ENCODE measurements at regions not wholly inside any gene's neighbourhood (a gene's known extent, or its start where the extent isn't known, plus 50 kb on each side); places are given as distances from the start of the nearest gene placed in this dataset.
"Not testable (repeated sequence)": the region's sequence is repeated elsewhere in the genome, so short reads cannot be mapped to it uniquely, and the experiment has no call there.

DNA sequence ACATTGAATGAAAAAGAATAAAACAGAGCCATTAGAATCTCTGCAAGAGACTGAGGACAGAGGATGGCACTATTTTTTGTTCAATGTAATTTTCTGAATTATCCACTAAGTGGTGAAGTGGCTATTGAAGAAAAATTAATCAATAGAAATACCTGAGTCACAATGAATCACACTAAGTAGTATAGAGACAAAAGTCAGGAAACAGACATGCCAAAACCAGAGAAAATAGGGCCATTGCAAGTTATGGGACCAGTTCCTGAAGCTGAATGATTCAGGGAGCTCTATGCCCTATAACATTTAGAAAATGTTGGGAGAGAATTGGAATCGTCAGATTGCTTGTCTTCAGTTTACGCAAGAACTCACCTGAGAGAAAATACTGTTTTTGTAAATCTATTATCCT lies 1103.2 kb upstream of the ALCAM start:
- H3K79me1 ChIP-seq (ENCODE audit: low read depth, low read length): no peaks in the 10 kb centered on the region
- no peak overlapping the region for H2AFZ ChIP-seq (ENCODE audit: low read length)
- no peak overlapping the region for H2BK15ac ChIP-seq (ENCODE audit: low read length)
- H3K4ac ChIP-seq (ENCODE audit: low read length): no peak overlapping the region
- no peak overlapping the region for H3K18ac ChIP-seq (ENCODE audit: low read length)
- no peak overlapping the region for H4K8ac ChIP-seq (ENCODE audit: low read depth, low read length)
- H3K14ac ChIP-seq (ENCODE audit: low read length): no peak overlapping the region
- no CpG with 5 or more reads among the region's 2 CpGs for WGBS, 2 donors (ENCODE audit: extremely low coverage in 2 of 2, insufficient read length in 2 of 2, insufficient replicate concordance in 1 of 2)
- no peak overlapping the region for H2BK12ac ChIP-seq (ENCODE audit: low read length)
- no peak overlapping the region for H3K27ac ChIP-seq (replicated peaks; ENCODE audit: low read length)
- no peaks in the 10 kb centered on the region for H3K36me3 ChIP-seq (replicated peaks in 1 of 2; ENCODE audit: control insufficient read depth in 2 of 2, insufficient read depth in 2 of 2, low read length in 2 of 2)
- no peak overlapping the region for H2BK120ac ChIP-seq (ENCODE audit: low read depth, low read length)
- no peak overlapping the region for H3K9ac ChIP-seq (ENCODE audit: low read depth, low read length, poor library complexity)
- no peak overlapping the region for H2AK5ac ChIP-seq (ENCODE audit: low read depth, low read length)
- H3K23ac ChIP-seq (ENCODE audit: low read depth, low read length, poor library complexity): no peak overlapping the region
- no peak overlapping the region for H4K91ac ChIP-seq (ENCODE audit: low read depth, low read length, poor library complexity)
- H2BK5ac ChIP-seq (ENCODE audit: low read length): no peak overlapping the region
- H3K9me3 ChIP-seq (replicated peaks in 1 of 2; ENCODE audit: control insufficient read depth in 2 of 2, insufficient read depth in 1 of 2, low read depth in 1 of 2, low read length in 2 of 2): no peaks in the 10 kb centered on the region
- no peaks in the 10 kb centered on the region for H3K27me3 ChIP-seq (ENCODE audit: control insufficient read depth in 3 of 3, insufficient read depth in 3 of 3, low read depth in 1 of 3, low read length in 3 of 3)
- H3K4me3 ChIP-seq (ENCODE audit: low read length in 2 of 2): no peak overlapping the region
- H3K4me1 ChIP-seq (ENCODE audit: control insufficient read depth in 2 of 2, insufficient read depth in 1 of 2, low read depth in 1 of 2, low read length in 2 of 2): no peaks in the 10 kb centered on the region
- DNase-seq (ENCODE audit: low spot score): no peak
- H3K4me2 ChIP-seq (ENCODE audit: insufficient read depth, low read length, poor library complexity, severe bottlenecking): no peak overlapping the region

DNA sequence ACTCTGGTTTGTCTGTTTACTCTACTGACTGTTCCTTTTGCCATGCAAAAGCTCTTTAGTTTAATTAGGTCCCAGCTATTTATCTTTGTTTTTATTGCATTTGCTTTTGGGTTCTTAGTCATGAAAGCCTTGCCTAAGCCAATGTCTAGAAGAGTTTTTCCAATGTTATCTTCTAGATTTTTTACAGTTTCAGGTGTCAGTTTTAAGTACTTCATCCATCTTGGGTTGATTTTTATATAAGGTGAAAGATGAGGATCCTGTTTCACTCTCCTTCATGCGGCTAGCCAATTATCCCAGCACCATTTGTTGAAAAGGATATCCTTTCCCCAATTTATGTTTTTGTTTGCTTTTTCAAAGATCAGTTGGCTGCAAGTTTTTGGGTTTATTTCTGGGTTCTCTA lies 1100.5 kb upstream of the ALCAM start:
- H3K27ac ChIP-seq (replicated peaks; ENCODE audit: low read length); H4K8ac ChIP-seq (ENCODE audit: low read depth, low read length); H3K9ac ChIP-seq (ENCODE audit: low read depth, low read length, poor library complexity); H3K4me1 ChIP-seq (ENCODE audit: control insufficient read depth in 2 of 2, insufficient read depth in 1 of 2, low read depth in 1 of 2, low read length in 2 of 2); H3K36me3 ChIP-seq (replicated peaks in 1 of 2; ENCODE audit: control insufficient read depth in 2 of 2, insufficient read depth in 2 of 2, low read length in 2 of 2); H2BK120ac ChIP-seq (ENCODE audit: low read depth, low read length); H3K27me3 ChIP-seq (ENCODE audit: control insufficient read depth in 3 of 3, insufficient read depth in 3 of 3, low read depth in 1 of 3, low read length in 3 of 3); H4K91ac ChIP-seq (ENCODE audit: low read depth, low read length, poor library complexity); H3K23ac ChIP-seq (ENCODE audit: low read depth, low read length, poor library complexity); H3K4me2 ChIP-seq (ENCODE audit: insufficient read depth, low read length, poor library complexity, severe bottlenecking); H3K14ac ChIP-seq (ENCODE audit: low read length); H3K9me3 ChIP-seq (replicated peaks in 1 of 2; ENCODE audit: control insufficient read depth in 2 of 2, insufficient read depth in 1 of 2, low read depth in 1 of 2, low read length in 2 of 2); H2BK5ac ChIP-seq (ENCODE audit: low read length); H2BK12ac ChIP-seq (ENCODE audit: low read length); H2AK5ac ChIP-seq (ENCODE audit: low read depth, low read length); H2AFZ ChIP-seq (ENCODE audit: low read length); H3K18ac ChIP-seq (ENCODE audit: low read length); H2BK15ac ChIP-seq (ENCODE audit: low read length); DNase-seq (ENCODE audit: low spot score); H3K4me3 ChIP-seq (ENCODE audit: low read length in 2 of 2); H3K79me1 ChIP-seq (ENCODE audit: low read depth, low read length); H3K4ac ChIP-seq (ENCODE audit: low read length): not testable (repeated sequence)
- WGBS, 2 donors (ENCODE audit: extremely low coverage in 2 of 2, insufficient read length in 2 of 2, insufficient replicate concordance in 1 of 2): no CpG with 5 or more reads among the region's 1 CpG

DNA sequence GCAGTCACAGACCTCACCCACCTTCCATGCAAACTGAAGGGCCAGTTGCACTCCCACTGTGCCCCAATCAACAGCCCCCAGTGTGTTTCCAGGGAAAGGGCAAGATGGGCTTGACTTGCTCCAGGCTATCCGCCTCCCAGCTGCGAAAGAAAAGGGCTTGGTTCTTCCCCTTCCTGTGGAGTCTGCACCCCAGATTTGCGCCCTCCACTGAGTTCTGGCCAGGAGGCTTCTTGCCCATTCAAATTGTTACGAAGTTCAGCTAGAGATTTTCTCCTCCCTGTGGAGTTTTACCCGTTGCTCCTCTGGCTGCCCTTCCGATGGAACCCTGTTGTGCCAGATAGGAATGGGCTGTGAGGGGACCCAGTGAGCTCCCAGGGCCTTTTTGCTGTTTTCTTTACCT lies 1096.9 kb upstream of the ALCAM start:
- H3K9me3 ChIP-seq (replicated peaks in 1 of 2; ENCODE audit: control insufficient read depth in 2 of 2, insufficient read depth in 1 of 2, low read depth in 1 of 2, low read length in 2 of 2): no peaks in the 10 kb centered on the region
- no peak overlapping the region for H4K91ac ChIP-seq (ENCODE audit: low read depth, low read length, poor library complexity)
- H2AFZ ChIP-seq (ENCODE audit: low read length): no peak overlapping the region
- H3K9ac ChIP-seq (ENCODE audit: low read depth, low read length, poor library complexity): no peak overlapping the region
- no CpG with 5 or more reads among the region's 6 CpGs for WGBS, 2 donors (ENCODE audit: extremely low coverage in 2 of 2, insufficient read length in 2 of 2, insufficient replicate concordance in 1 of 2)
- no peak overlapping the region for H4K8ac ChIP-seq (ENCODE audit: low read depth, low read length)
- H3K23ac ChIP-seq (ENCODE audit: low read depth, low read length, poor library complexity): no peak overlapping the region
- H2BK120ac ChIP-seq (ENCODE audit: low read depth, low read length): no peak overlapping the region
- H2BK15ac ChIP-seq (ENCODE audit: low read length): no peak overlapping the region
- no peak for DNase-seq (ENCODE audit: low spot score)
- H3K4me2 ChIP-seq (ENCODE audit: insufficient read depth, low read length, poor library complexity, severe bottlenecking): no peak overlapping the region
- no peak overlapping the region for H2BK12ac ChIP-seq (ENCODE audit: low read length)
- H3K4me3 ChIP-seq (ENCODE audit: low read length in 2 of 2): no peak overlapping the region
- H3K79me1 ChIP-seq (ENCODE audit: low read depth, low read length): no peaks in the 10 kb centered on the region
- H2AK5ac ChIP-seq (ENCODE audit: low read depth, low read length): no peak overlapping the region
- no peaks in the 10 kb centered on the region for H3K36me3 ChIP-seq (replicated peaks in 1 of 2; ENCODE audit: control insufficient read depth in 2 of 2, insufficient read depth in 2 of 2, low read length in 2 of 2)
- no peaks in the 10 kb centered on the region for H3K27me3 ChIP-seq (ENCODE audit: control insufficient read depth in 3 of 3, insufficient read depth in 3 of 3, low read depth in 1 of 3, low read length in 3 of 3)
- no peaks in the 10 kb centered on the region for H3K4me1 ChIP-seq (ENCODE audit: control insufficient read depth in 2 of 2, insufficient read depth in 1 of 2, low read depth in 1 of 2, low read length in 2 of 2)
- no peak overlapping the region for H3K27ac ChIP-seq (replicated peaks; ENCODE audit: low read length)
- H3K18ac ChIP-seq (ENCODE audit: low read length): no peak overlapping the region
- no peak overlapping the region for H3K4ac ChIP-seq (ENCODE audit: low read length)
- H3K14ac ChIP-seq (ENCODE audit: low read length): no peak overlapping the region
- no peak overlapping the region for H2BK5ac ChIP-seq (ENCODE audit: low read length)

DNA sequence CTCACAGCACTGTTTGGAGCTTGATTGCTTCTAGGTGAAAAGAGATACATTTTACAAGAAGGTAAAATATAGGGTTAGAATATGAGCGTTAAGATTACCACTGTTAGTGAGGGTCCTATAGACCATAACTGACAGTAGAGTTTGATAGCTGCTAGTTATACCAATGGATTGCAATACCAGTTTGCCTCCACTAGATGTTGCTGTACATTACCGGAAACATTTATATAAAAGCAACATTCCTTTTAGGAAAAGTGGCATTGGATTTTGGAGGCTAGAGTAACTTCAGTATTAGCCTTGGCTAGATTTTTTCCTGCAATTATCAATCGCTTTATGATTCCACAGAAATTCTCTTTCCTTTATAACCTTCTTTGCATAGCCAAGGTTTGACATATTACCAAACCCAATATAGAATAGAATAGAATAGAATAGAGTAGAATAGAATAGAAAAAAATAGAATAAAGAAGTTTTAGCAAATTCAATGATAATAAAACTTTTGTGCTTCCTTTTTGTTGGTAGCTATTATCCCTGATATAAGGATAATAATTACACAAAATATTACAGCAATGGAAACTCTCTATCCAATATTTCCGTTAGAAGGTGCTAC lies 1093.6 kb upstream of the ALCAM start:
- WGBS, 2 donors (ENCODE audit: extremely low coverage in 2 of 2, insufficient read length in 2 of 2, insufficient replicate concordance in 1 of 2): no CpG with 5 or more reads among the region's 4 CpGs
- no peak overlapping the region for H4K8ac ChIP-seq (ENCODE audit: low read depth, low read length)

More for the DNA sequence above, 1093.6 kb upstream of the ALCAM start:
- Histone ChIP-seq H3K14ac (ENCODE audit: low read length) (no peak overlapping the region), H3K23ac (ENCODE audit: low read depth, low read length, poor library complexity) (no peak overlapping the region), H2BK120ac (ENCODE audit: low read depth, low read length) (no peak overlapping the region), H3K4me1 (ENCODE audit: control insufficient read depth in 2 of 2, insufficient read depth in 1 of 2, low read depth in 1 of 2, low read length in 2 of 2) (no peaks in the 10 kb centered on the region), H3K4ac (ENCODE audit: low read length) (no peak overlapping the region), H3K27me3 (ENCODE audit: control insufficient read depth in 3 of 3, insufficient read depth in 3 of 3, low read depth in 1 of 3, low read length in 3 of 3) (no peaks in the 10 kb centered on the region), H4K91ac (ENCODE audit: low read depth, low read length, poor library complexity) (no peak overlapping the region), H3K4me2 (ENCODE audit: insufficient read depth, low read length, poor library complexity, severe bottlenecking) (no peak overlapping the region), H3K79me1 (ENCODE audit: low read depth, low read length) (no peaks in the 10 kb centered on the region), H2BK12ac (ENCODE audit: low read length) (no peak overlapping the region), H2AFZ (ENCODE audit: low read length) (no peak overlapping the region), H3K18ac (ENCODE audit: low read length) (no peak overlapping the region), H2AK5ac (ENCODE audit: low read depth, low read length) (no peak overlapping the region), H3K36me3 (replicated peaks in 1 of 2; ENCODE audit: control insufficient read depth in 2 of 2, insufficient read depth in 2 of 2, low read length in 2 of 2) (no peaks in the 10 kb centered on the region), H3K9ac (ENCODE audit: low read depth, low read length, poor library complexity) (no peak overlapping the region), H3K27ac (replicated peaks; ENCODE audit: low read length) (no peak overlapping the region), H2BK5ac (ENCODE audit: low read length) (no peak overlapping the region), H3K9me3 (replicated peaks in 1 of 2; ENCODE audit: control insufficient read depth in 2 of 2, insufficient read depth in 1 of 2, low read depth in 1 of 2, low read length in 2 of 2) (peaks cover 0 to 2% of the 10 kb centered on the region in 2 donors), H3K4me3 (ENCODE audit: low read length in 2 of 2) (no peak overlapping the region), H2BK15ac (ENCODE audit: low read length) (no peak overlapping the region)
- no peak for DNase-seq (ENCODE audit: low spot score)
